GM10266 (cell line): ENCODE measurements at regions not wholly inside any gene's neighbourhood (a gene's known extent, or its start where the extent isn't known, plus 50 kb on each side); places are given as distances from the start of the nearest gene placed in this dataset.

Experiments used
- DNase-seq: peaks from one replicate; pipeline ENCODE4 v3.0.0; 2012; ENCODE audit errors: extremely low spot score
- CTCF ChIP-seq: IDR thresholded peaks from 2 replicates; pipeline ENCODE4 v1.5.1; 2012; ENCODE audit warnings: mild to moderate bottlenecking, low read depth; ENCODE audit not compliant: control insufficient read depth, insufficient read depth; ENCODE audit errors: missing control alignments

GRCh38 chr9:88724331-88724730 lies 189.4 kb downstream of the NXNL2 start:
- no peak for TF ChIP-seq CTCF
- DNase-seq = no peak

- TF ChIP-seq CTCF = no peak
- DNase-seq = no peak
These were observed 190.5 kb downstream of the NXNL2 start for GRCh38 chr9:88725300-88726019.

GRCh38 chr9:88726803-88727202 lies 191.8 kb downstream of the NXNL2 start:
- TF ChIP-seq CTCF = no peak
- no peak for DNase-seq

GRCh38 chr9:88730780-88731179 lies 195.8 kb downstream of the NXNL2 start:
- TF ChIP-seq CTCF = no peak
- DNase-seq = no peak

GRCh38 chr9:88732128-88732527 lies 197.2 kb downstream of the NXNL2 start:
- TF ChIP-seq CTCF = no peak
- DNase-seq = no peak

GRCh38 chr9:88733651-88734421 lies 198.9 kb downstream of the NXNL2 start:
- no peak for TF ChIP-seq CTCF
- no peak for DNase-seq

GRCh38 chr9:88734527-88734926 lies 199.5 kb downstream of the NXNL2 start:
- DNase-seq = no peak
- no peak for TF ChIP-seq CTCF
